A673 (cell line): ENCODE measurements at regions not wholly inside any gene's neighbourhood (a gene's known extent, or its start where the extent isn't known, plus 50 kb on each side); places are given as distances from the start of the nearest gene placed in this dataset.

Source experiments
- CTCF ChIP-seq: fragments of 300-800, 200-600 bp; sonication (generic); conservative IDR thresholded peaks from 2 replicates; pipeline ENCODE4 v1.5.1; 2017; ENCODE audit warnings: low read depth, mild to moderate bottlenecking, antibody characterized with exemption, low read length, moderate library complexity, mixed read lengths
- EZH2 ChIP-seq: fragments of 200-600 bp; sonication (generic); IDR thresholded peaks from 2 replicates; pipeline ENCODE4 v1.6.1; 2017; ENCODE audit warnings: borderline replicate concordance, low read depth, mild to moderate bottlenecking, mixed read lengths, antibody characterized with exemption, low read length; ENCODE audit not compliant: poor library complexity, severe bottlenecking

GRCh38 chrX:113804819-113805218 lies 779.1 kb upstream of the HTR2C start:
- no peak for TF ChIP-seq EZH2
- no peak for TF ChIP-seq CTCF
